OCI-LY1 (cell line): ENCODE measurements at regions not wholly inside any gene's neighbourhood (a gene's known extent, or its start where the extent isn't known, plus 50 kb on each side); places are given as distances from the start of the nearest gene placed in this dataset.

Source experiments
- EZH2 ChIP-seq: fragments of 200-600 bp; sonication (generic), shearing (Covaris generic); IDR thresholded peaks from 2 replicates; pipeline ENCODE4 v1.8.0; 2017; ENCODE audit warnings: borderline replicate concordance, mixed run types, mild to moderate bottlenecking, antibody characterized with exemption, low read length, moderate library complexity, mixed read lengths
- TF ChIP-seq, protein P1 (sequence below): fragments of 200-600 bp; sonication (generic), shearing (Covaris generic); IDR thresholded peaks from 2 replicates; pipeline ENCODE4 v1.5.1; 2017; ENCODE audit warnings: mild to moderate bottlenecking, antibody characterized with exemption, low read length, moderate library complexity, mixed read lengths

DNA sequence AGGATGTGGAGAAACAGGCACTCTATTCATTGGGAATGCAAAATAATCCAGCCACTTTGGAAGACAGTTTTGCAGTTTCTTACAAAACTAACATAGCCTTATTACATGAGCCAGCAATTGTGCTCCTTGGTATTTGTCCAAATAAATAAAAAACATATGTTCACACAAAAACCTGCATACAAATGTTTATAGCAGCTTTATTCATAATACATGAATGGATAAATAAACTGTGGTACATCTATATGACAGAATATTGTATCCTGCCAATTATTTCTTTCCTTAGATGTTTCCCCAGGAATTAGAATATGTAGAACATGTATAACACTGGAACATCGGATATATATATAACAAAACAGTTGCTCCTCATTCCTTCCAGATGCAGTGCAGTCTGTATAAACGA lies 57.7 kb upstream of the VEGFC start:
- TF ChIP-seq, protein P1, sequence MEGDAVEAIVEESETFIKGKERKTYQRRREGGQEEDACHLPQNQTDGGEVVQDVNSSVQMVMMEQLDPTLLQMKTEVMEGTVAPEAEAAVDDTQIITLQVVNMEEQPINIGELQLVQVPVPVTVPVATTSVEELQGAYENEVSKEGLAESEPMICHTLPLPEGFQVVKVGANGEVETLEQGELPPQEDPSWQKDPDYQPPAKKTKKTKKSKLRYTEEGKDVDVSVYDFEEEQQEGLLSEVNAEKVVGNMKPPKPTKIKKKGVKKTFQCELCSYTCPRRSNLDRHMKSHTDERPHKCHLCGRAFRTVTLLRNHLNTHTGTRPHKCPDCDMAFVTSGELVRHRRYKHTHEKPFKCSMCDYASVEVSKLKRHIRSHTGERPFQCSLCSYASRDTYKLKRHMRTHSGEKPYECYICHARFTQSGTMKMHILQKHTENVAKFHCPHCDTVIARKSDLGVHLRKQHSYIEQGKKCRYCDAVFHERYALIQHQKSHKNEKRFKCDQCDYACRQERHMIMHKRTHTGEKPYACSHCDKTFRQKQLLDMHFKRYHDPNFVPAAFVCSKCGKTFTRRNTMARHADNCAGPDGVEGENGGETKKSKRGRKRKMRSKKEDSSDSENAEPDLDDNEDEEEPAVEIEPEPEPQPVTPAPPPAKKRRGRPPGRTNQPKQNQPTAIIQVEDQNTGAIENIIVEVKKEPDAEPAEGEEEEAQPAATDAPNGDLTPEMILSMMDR: no peak
- TF ChIP-seq EZH2: no peak
